Naive thymus-derived CD4-positive, alpha-beta T cell (primary cell): ENCODE measurements at regions not wholly inside any gene's neighbourhood (a gene's known extent, or its start where the extent isn't known, plus 50 kb on each side); places are given as distances from the start of the nearest gene placed in this dataset.
"Not testable (repeated sequence)": the region's sequence is repeated elsewhere in the genome, so short reads cannot be mapped to it uniquely, and the experiment has no call there.

Source experiments
- ATAC-seq: fragments of 150-1000 bp; cut with Tn5 transposase; 2 replicates; pipeline ENCODE4 v1.10.0; 2021; ENCODE audit warnings: mild to moderate bottlenecking, moderate library complexity
- CTCF ChIA-PET: fragments of 350-600 bp; sonication (Branson Sonifier 250); formaldehyde crosslinking; loops from one replicate; lab custom pipeline; 2021; ENCODE audit warnings: antibody characterized with exemption; lab: Charles Lee
- POLR2A ChIA-PET: fragments of 350-600 bp; sonication (Branson Sonifier 250); formaldehyde crosslinking; loops from one replicate; lab custom pipeline; 2021; ENCODE audit warnings: antibody characterized with exemption, inconsistent platforms; lab: Charles Lee
- DNase-seq, 9 donors: peaks; one replicate each; pipeline versions ENCODE4 v3.0.0 to v3.0.0-alpha.2; 2020 to 2022; ENCODE audit warnings: mixed read lengths in 1 of 9
- H3K27ac ChIP-seq: one replicate; pipeline ENCODE4 v1.7.0; 2013; ENCODE audit warnings: mild to moderate bottlenecking, low read depth, low read length, moderate library complexity
- H3K27me3 ChIP-seq, 2 donors: one replicate each; pipeline ENCODE4 v1.7.0; 2013; ENCODE audit warnings: low read length in 2 of 2, mild to moderate bottlenecking in 2 of 2, moderate library complexity in 2 of 2; ENCODE audit not compliant: control insufficient read depth in 2 of 2, insufficient read depth in 2 of 2
- H3K36me3 ChIP-seq, 3 experiments: 1 replicate in 2 of 3; 2 replicates in 1 of 3; pipeline ENCODE4 v1.7.0; 2013; ENCODE audit warnings: low read length in 3 of 3, mild to moderate bottlenecking in 3 of 3, moderate library complexity in 1 of 3; ENCODE audit not compliant: insufficient read depth in 3 of 3, control insufficient read depth in 2 of 3
- H3K4me1 ChIP-seq, 2 donors: one replicate each; pipeline ENCODE4 v1.7.0; 2013; ENCODE audit warnings: low read length in 2 of 2, mild to moderate bottlenecking in 2 of 2, moderate library complexity in 1 of 2; ENCODE audit not compliant: control insufficient read depth in 2 of 2, insufficient read depth in 2 of 2
- H3K4me3 ChIP-seq: 2 replicates; pipeline ENCODE4 v1.7.0; 2013; ENCODE audit warnings: mild to moderate bottlenecking, low read length
- H3K9me3 ChIP-seq, 3 experiments: 1 replicate in 2 of 3; 2 replicates in 1 of 3; pipeline ENCODE4 v1.7.0; 2013; ENCODE audit warnings: low read length in 3 of 3; ENCODE audit not compliant: control insufficient read depth in 2 of 3
- H3K27ac Mint-ChIP-seq, 9 donors: one replicate each; pipeline ENCODE4 v1.8.0; 2020 to 2022; ENCODE audit warnings: mixed read lengths in 9 of 9, mild to moderate bottlenecking in 8 of 9, moderate library complexity in 5 of 9, inconsistent platforms in 2 of 9
- H3K27me3 Mint-ChIP-seq, 5 donors: one replicate each; pipeline ENCODE4 v1.8.0; 2021 to 2022; ENCODE audit warnings: mixed read lengths in 5 of 5, mild to moderate bottlenecking in 1 of 5
- H3K36me3 Mint-ChIP-seq, 5 donors: one replicate each; pipeline ENCODE4 v1.8.0; 2020 to 2022; ENCODE audit warnings: mixed read lengths in 5 of 5, mild to moderate bottlenecking in 3 of 5, inconsistent platforms in 1 of 5
- H3K4me1 Mint-ChIP-seq, 7 donors: one replicate each; pipeline ENCODE4 v1.8.0; 2020 to 2022; ENCODE audit warnings: mixed read lengths in 7 of 7, mild to moderate bottlenecking in 3 of 7, inconsistent platforms in 1 of 7
- H3K4me3 Mint-ChIP-seq, 10 donors: one replicate each; pipeline ENCODE4 v1.8.0; 2020 to 2022; ENCODE audit warnings: mild to moderate bottlenecking in 10 of 10, mixed read lengths in 10 of 10, moderate library complexity in 6 of 10, inconsistent platforms in 2 of 10
- H3K9me3 Mint-ChIP-seq, 11 donors: one replicate each; pipeline ENCODE4 v1.8.0; 2020 to 2022; ENCODE audit warnings: mixed read lengths in 11 of 11, mild to moderate bottlenecking in 4 of 11, inconsistent platforms in 1 of 11, moderate library complexity in 1 of 11
- intact Hi-C, 2 donors: fragments of 100-400 bp; cut with micrococcal nuclease; formaldehyde crosslinking; loops; one replicate each; pipeline ENCODE4 v1.15.1; 2023

DNA sequence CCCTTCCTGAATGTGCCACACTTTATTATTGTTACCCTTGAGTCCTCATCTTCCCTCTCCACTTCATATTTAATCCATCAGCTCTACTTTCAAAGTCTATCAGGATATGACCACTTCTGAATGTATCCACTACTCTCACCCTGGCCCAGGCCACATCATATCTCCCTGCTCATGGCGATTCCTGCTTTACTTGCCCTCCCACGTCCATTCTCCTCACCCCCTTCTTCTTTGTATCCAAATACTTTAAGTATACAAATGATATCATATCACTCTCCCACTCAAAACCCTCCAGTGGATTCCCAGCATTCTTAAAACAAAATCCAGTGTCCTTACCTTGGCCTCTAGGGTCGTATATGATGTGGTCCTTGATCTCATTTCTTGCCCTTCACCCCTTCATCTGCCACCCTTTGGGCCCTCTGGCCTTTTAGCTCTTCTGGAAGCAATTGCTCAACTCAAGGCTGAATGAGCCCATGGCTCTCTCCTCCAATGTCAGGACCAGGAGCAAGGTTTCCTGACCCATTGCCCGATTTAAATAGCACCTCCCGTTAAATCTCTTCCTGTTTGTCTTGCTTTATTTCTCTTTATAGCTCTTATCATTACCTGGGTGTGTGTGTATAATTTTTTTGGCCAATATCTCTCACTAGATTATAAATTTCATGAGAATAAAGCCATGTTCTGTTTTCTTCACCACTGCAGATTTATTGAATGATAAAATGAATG, 205.9 kb upstream of the ECI2 start:
- no peaks in the 10 kb centered on the region for H3K36me3 Mint-ChIP-seq
- ATAC-seq (no peak), DNase-seq (no peak)
- H3K4me1 Mint-ChIP-seq = no peaks in the 10 kb centered on the region
- Histone ChIP-seq H3K27ac (no peak overlapping the region), H3K9me3 (no peaks in the 10 kb centered on the region), H3K4me3 (no peak overlapping the region), H3K27me3 (no peaks in the 10 kb centered on the region), H3K36me3 (no peaks in the 10 kb centered on the region), H3K4me1 (no peaks in the 10 kb centered on the region)
- H3K27me3 Mint-ChIP-seq = peaks cover 5 to 24% (median 18%) of the 10 kb centered on the region in 5 donors
- ChIA-PET POLR2A (no interaction called here), CTCF (no interaction called here)
- no peak overlapping the region for H3K4me3 Mint-ChIP-seq
- no peak overlapping the region for H3K27ac Mint-ChIP-seq
- intact Hi-C loops = no loop called here
- H3K9me3 Mint-ChIP-seq = peaks cover 0 to under 1% (median 0%) of the 10 kb centered on the region in 11 donors

DNA sequence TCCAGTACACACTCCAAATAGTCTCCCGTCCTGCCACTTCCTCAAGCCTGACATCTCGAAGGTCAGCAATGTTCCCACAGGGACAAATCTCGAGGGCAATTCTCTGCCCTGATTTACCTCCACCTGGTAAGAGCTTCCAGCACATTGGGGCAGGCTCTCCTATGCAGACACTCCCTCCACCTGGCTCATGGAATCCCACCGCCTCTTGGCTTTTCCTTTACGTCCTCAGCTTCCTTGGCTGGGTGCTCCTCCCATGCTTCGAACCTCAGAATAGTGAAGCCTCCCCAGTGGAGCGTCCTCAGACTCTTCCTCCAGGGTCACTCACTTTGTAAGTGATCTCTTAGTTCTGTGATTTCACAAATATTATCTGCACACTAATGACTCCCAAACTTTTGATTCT, 205.2 kb upstream of the ECI2 start:
- no peak overlapping the region for H3K4me3 Mint-ChIP-seq
- Histone ChIP-seq H3K27ac (no peak overlapping the region), H3K36me3 (no peaks in the 10 kb centered on the region), H3K4me1 (no peaks in the 10 kb centered on the region), H3K27me3 (no peaks in the 10 kb centered on the region), H3K9me3 (no peaks in the 10 kb centered on the region), H3K4me3 (no peak overlapping the region)
- H3K27ac Mint-ChIP-seq = peak overlapping the region in 1 of 9 donors; percentile 39
- POLR2A ChIA-PET = no interaction called here
- no peaks in the 10 kb centered on the region for H3K36me3 Mint-ChIP-seq
- intact Hi-C loops = no loop called here
- CTCF ChIA-PET = no interaction called here
- DNase-seq (no peak), ATAC-seq (no peak)
- peaks cover 3 to 25% (median 21%) of the 10 kb centered on the region in 5 donors for H3K27me3 Mint-ChIP-seq
- peaks cover 0 to 3% (median 0%) of the 10 kb centered on the region in 11 donors for H3K9me3 Mint-ChIP-seq
- no peaks in the 10 kb centered on the region for H3K4me1 Mint-ChIP-seq

DNA sequence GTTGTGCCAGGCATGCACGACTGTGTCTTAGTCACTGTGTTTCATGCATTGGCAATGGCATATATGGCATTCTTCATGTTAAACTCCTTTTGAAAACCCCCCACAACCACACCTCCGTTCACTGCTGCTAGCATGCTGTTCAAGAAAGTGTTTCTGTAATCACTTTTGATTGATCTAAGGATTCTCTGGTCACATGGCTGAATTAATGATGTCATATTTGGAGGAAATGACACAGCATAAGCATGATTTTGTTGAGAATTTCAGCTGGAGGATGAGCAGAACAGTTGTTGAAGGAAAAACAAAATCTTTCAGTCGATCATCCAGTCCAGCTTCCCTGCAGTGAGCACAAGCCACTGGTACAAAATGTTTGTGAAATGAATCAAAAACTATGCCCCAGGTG, 203.5 kb upstream of the ECI2 start:
- Mint-ChIP-seq H3K4me3 (no peak overlapping the region), H3K27ac (no peak overlapping the region), H3K9me3 (peaks cover 0 to 3% (median 0%) of the 10 kb centered on the region in 11 donors), H3K4me1 (no peaks in the 10 kb centered on the region), H3K36me3 (no peaks in the 10 kb centered on the region), H3K27me3 (peaks cover 3 to 33% (median 31%) of the 10 kb centered on the region in 5 donors)
- Histone ChIP-seq H3K4me1 (no peaks in the 10 kb centered on the region), H3K4me3 (no peak overlapping the region), H3K9me3 (no peaks in the 10 kb centered on the region), H3K27me3 (no peaks in the 10 kb centered on the region), H3K36me3 (no peaks in the 10 kb centered on the region), H3K27ac (no peak overlapping the region)
- DNase-seq = no peak
- CTCF ChIA-PET = no interaction called here
- ATAC-seq = no peak
- POLR2A ChIA-PET = no interaction called here
- intact Hi-C loops = no loop called here

DNA sequence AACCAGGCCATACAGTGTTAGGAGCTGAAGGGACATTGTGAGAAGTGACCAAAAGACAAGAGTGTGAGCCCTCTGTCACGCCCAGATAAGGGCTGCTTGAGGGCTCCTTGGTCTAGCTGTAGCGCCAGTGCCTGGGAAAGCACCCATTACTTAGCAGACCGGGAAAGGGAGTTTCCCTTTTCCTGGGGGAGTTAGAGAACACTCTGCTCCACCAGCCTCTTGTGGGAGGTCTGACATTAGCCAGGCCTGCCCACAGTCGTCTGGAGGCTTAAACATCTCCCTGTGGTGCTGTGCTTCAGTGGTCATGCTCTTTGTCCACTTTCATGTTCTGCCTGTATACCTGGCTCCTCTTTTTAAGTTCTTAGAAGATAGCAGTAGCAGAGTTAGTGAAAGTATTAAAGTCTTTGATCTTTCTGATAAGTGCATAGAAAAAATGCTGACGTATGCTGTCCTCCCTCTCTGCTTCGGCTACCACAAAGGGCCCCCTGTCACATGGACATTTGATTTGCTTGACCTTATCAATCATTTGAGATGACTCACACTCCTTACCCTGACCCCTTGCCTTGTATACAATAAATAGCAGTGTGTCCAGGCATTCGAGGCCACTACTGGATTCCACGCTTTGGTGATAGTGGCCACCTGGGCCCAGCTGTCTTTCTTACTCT, 201.5 kb upstream of the ECI2 start:
- H3K4me1 Mint-ChIP-seq = no peaks in the 10 kb centered on the region
- CTCF ChIA-PET = no interaction called here

DNA sequence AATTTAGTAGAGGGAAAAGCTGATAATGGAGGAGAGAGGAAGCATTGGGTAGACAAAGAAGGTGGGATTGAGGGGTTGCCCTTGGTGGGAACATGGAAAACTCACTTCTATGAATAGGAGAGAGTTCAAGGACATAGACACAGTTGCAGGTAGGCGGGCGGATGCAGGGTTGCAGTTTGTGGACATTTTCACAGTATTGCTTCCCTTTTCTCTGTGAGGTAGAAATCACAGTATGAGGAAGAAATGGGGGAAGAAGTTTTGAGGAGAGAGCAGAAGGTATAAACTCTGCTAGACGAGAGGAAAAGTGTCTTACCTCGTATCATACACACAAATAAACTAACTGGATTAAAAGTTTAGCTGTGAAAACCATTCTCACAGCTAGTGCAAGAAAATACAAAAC, 200.7 kb upstream of the ECI2 start:
- H3K9me3 ChIP-seq = no peaks in the 10 kb centered on the region
- intact Hi-C loops = no loop called here
- ChIA-PET CTCF (no interaction called here), POLR2A (no interaction called here)
- Mint-ChIP-seq H3K9me3 (peaks cover 0 to 3% (median 0%) of the 10 kb centered on the region in 11 donors), H3K4me3 (no peak overlapping the region), H3K36me3 (no peaks in the 10 kb centered on the region), H3K4me1 (no peaks in the 10 kb centered on the region), H3K27me3 (peaks cover 0 to 28% (median 22%) of the 10 kb centered on the region in 5 donors), H3K27ac (no peak overlapping the region)
- no peaks in the 10 kb centered on the region for H3K36me3 ChIP-seq
- H3K4me1 ChIP-seq = no peaks in the 10 kb centered on the region
- DNase-seq = no peak
- no peak for ATAC-seq
- H3K4me3 ChIP-seq = no peak overlapping the region
- no peaks in the 10 kb centered on the region for H3K27me3 ChIP-seq
- no peak overlapping the region for H3K27ac ChIP-seq

More for the DNA sequence above, 201.5 kb upstream of the ECI2 start:
- ATAC-seq (no peak), DNase-seq (no peak)
- Histone ChIP-seq H3K27ac (no peak overlapping the region), H3K9me3 (no peaks in the 10 kb centered on the region), H3K36me3 (no peaks in the 10 kb centered on the region), H3K4me1 (no peaks in the 10 kb centered on the region), H3K27me3 (no peaks in the 10 kb centered on the region), H3K4me3 (no peak overlapping the region)
- Mint-ChIP-seq H3K27ac (no peak overlapping the region), H3K4me3 (no peak overlapping the region), H3K36me3 (no peaks in the 10 kb centered on the region), H3K27me3 (peaks cover 3 to 28% (median 26%) of the 10 kb centered on the region in 5 donors), H3K9me3 (peaks cover 0 to 3% (median 0%) of the 10 kb centered on the region in 11 donors)
- intact Hi-C loops = no loop called here
- POLR2A ChIA-PET = no interaction called here

DNA sequence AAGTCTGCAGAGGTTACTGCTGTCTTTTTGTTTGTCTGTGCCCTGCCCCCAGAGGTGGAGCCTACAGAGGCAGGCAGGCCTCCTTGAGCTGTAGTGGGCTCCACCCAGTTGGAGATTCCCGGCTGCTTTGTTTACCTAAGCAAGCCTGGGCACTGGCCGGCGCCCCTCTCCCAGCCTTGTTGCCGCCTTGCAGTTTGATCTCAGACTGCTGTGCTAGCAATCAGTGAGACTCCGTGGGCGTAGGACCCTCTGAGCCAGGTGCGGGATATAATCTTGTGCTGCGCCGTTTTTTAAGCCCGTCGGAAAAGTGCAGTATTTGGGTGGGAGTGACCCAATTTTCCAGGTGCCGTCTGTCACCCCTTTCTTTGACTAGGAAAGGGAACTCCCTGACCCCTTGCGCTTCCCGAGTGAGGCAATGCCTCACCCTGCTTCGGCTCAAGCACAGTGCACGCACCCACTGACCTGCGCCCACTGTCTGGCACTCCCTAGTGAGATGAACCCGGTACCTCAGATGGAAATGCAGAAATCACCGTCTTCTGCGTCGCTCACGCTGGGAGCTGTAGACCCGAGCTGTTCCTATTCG, 198.9 kb upstream of the ECI2 start:
- H3K27ac Mint-ChIP-seq, H3K4me1 ChIP-seq, H3K9me3 ChIP-seq, H3K4me3 ChIP-seq, POLR2A ChIA-PET, H3K36me3 Mint-ChIP-seq, CTCF ChIA-PET, ATAC-seq, DNase-seq, H3K4me1 Mint-ChIP-seq, H3K27me3 ChIP-seq, H3K27ac ChIP-seq, H3K9me3 Mint-ChIP-seq, H3K4me3 Mint-ChIP-seq, H3K36me3 ChIP-seq, intact Hi-C loops: not testable (repeated sequence)
- peaks cover 0 to 18% (median 12%) of the 10 kb centered on the region in 5 donors for H3K27me3 Mint-ChIP-seq
